HCT116 (cell line): ENCODE measurements at regions not wholly inside any gene's neighbourhood (a gene's known extent, or its start where the extent isn't known, plus 50 kb on each side); places are given as distances from the start of the nearest gene placed in this dataset.

Source experiments
- ATAC-seq: fragments of 200-7000 bp; cut with Tn5 transposase; 2 replicates; pipeline ENCODE4 v1.9.1; 2020; ENCODE audit warnings: mild to moderate bottlenecking, moderate library complexity
- BruUV-seq: library from RNA; stranded (reverse); fragments of 400-500 nt; replicated peaks from 2 replicates; lab custom pipeline; 2021; lab: Mats Ljungman, UMichigan
- CTCF ChIA-PET: fragments of 300-600 bp; sonication (Branson Sonifier 250); formaldehyde crosslinking; loops from one replicate; lab custom pipeline; 2021; ENCODE audit warnings: antibody characterized with exemption; lab: Charles Lee
- POLR2A ChIA-PET: fragments of 300-600, 350-600 bp; sonication (Branson Sonifier 250); formaldehyde crosslinking; loops from one replicate; lab custom pipeline; 2021; ENCODE audit warnings: antibody characterized with exemption; lab: Charles Lee
- RAD21 ChIA-PET, 2 experiments: fragments of 300-600 bp; sonication (Branson Sonifier 250); formaldehyde crosslinking; loops; one replicate each; lab custom pipeline; 2023; ENCODE audit warnings: low total read pairs in 2 of 2; ENCODE audit not compliant: uncharacterized antibody in 2 of 2, unreplicated experiment in 2 of 2, low non-redundant PET in 1 of 2; lab: Charles Lee
- DNase-seq: peaks from one replicate; pipeline ENCODE4 v3.0.0-alpha.2; 2010; ENCODE audit warnings: low read depth, low spot score
- H2AFZ ChIP-seq: fragments of 200-600 bp; shearing (Covaris generic), sonication (generic); 2 replicates; pipeline ENCODE4 v1.6.1; 2017; ENCODE audit warnings: low read depth, mixed run types, mixed read lengths, antibody characterized with exemption, low read length; ENCODE audit not compliant: poor library complexity, severe bottlenecking
- H3K27ac ChIP-seq: 2 replicates; pipeline ENCODE4 v1.5.1; 2012; ENCODE audit warnings: low read depth, low read length
- H3K27me3 ChIP-seq: fragments of 200-600 bp; sonication (generic); 2 replicates; pipeline ENCODE4 v1.6.1; 2016; ENCODE audit warnings: mixed run types, low read length, mixed read lengths; ENCODE audit not compliant: insufficient read depth
- H3K36me3 ChIP-seq, 2 experiments: fragments of 200-500 bp in 1 of 2; fragments of 200-600 bp in 1 of 2; sonication (Bioruptor generic) in 1 of 2; sonication (generic) in 1 of 2; 2 replicates each; pipeline versions ENCODE4 v1.5.1 to v1.6.1; 2014 to 2016; ENCODE audit warnings: low read length in 2 of 2, inconsistent platforms in 1 of 2, mixed read lengths in 1 of 2, mixed run types in 1 of 2; ENCODE audit not compliant: insufficient read depth in 2 of 2, control insufficient read depth in 1 of 2
- H3K4me1 ChIP-seq, 2 experiments: fragments of 200-600 bp in 1 of 2; sonication (generic) in 1 of 2; 2 replicates each; pipeline versions ENCODE4 v1.5.1 to v1.6.1; 2012 to 2017; ENCODE audit warnings: low read length in 2 of 2, inconsistent platforms in 1 of 2, mild to moderate bottlenecking in 1 of 2, mixed read lengths in 1 of 2, mixed run types in 1 of 2, moderate library complexity in 1 of 2; ENCODE audit not compliant: insufficient read depth in 2 of 2, control insufficient read depth in 1 of 2
- H3K4me2 ChIP-seq: fragments of 200-600 bp; sonication (generic); 2 replicates; pipeline ENCODE4 v1.6.1; 2017; ENCODE audit warnings: mixed run types, low read length, mixed read lengths
- H3K4me3 ChIP-seq, 2 experiments: fragments of 200-600 bp in 1 of 2; sonication (generic) in 1 of 2; replicated peaks in 1 of 2; 2 replicates each; pipeline ENCODE4 v1.5.1; 2011 to 2016; ENCODE audit warnings: low read length in 2 of 2, control low read depth in 1 of 2, low read depth in 1 of 2, mild to moderate bottlenecking in 1 of 2, mixed read lengths in 1 of 2, mixed run types in 1 of 2
- H3K79me2 ChIP-seq: fragments of 200-600 bp; sonication (generic); 2 replicates; pipeline ENCODE4 v1.6.1; 2017; ENCODE audit warnings: mild to moderate bottlenecking, mixed run types, low read length, moderate library complexity, mixed read lengths; ENCODE audit not compliant: insufficient read depth
- H3K9ac ChIP-seq: fragments of 200-600 bp; sonication (generic); 2 replicates; pipeline ENCODE4 v1.6.1; 2016; ENCODE audit warnings: low read length, mixed read lengths
- H3K9me2 ChIP-seq: fragments of 200-600 bp; sonication (generic), shearing (Covaris generic); 2 replicates; pipeline ENCODE4 v1.6.1; 2017; ENCODE audit warnings: mixed run types, mild to moderate bottlenecking, moderate library complexity; ENCODE audit not compliant: insufficient read depth
- H3K9me3 ChIP-seq, 2 experiments: fragments of 200-500 bp in 1 of 2; fragments of 200-600 bp in 1 of 2; sonication (Bioruptor generic) in 1 of 2; sonication (generic) in 1 of 2; 2 replicates each; pipeline ENCODE4 v1.6.1; 2014 to 2017; ENCODE audit warnings: low read length in 2 of 2, mixed read lengths in 2 of 2, inconsistent platforms in 1 of 2, low read depth in 1 of 2, mild to moderate bottlenecking in 1 of 2, mixed run types in 1 of 2, moderate library complexity in 1 of 2; ENCODE audit not compliant: control insufficient read depth in 1 of 2, insufficient read depth in 1 of 2
- H4K20me1 ChIP-seq: fragments of 200-600 bp; sonication (generic), shearing (Covaris generic); 2 replicates; pipeline ENCODE4 v1.6.1; 2017; ENCODE audit warnings: mixed run types, mild to moderate bottlenecking, moderate library complexity; ENCODE audit not compliant: insufficient read depth
- EGR1 ChIP-seq: IDR thresholded peaks from 2 replicates; pipeline ENCODE4 v1.6.1; 2012; ENCODE audit warnings: low read depth
- FOSL1 ChIP-seq: IDR thresholded peaks from 2 replicates; pipeline ENCODE4 v1.6.1; 2012; ENCODE audit warnings: low read depth
- intact Hi-C: fragments of 100-400 bp; cut with micrococcal nuclease; formaldehyde crosslinking; loops from 2 replicates; pipeline ENCODE4 v1.10.0; 2022

DNA sequence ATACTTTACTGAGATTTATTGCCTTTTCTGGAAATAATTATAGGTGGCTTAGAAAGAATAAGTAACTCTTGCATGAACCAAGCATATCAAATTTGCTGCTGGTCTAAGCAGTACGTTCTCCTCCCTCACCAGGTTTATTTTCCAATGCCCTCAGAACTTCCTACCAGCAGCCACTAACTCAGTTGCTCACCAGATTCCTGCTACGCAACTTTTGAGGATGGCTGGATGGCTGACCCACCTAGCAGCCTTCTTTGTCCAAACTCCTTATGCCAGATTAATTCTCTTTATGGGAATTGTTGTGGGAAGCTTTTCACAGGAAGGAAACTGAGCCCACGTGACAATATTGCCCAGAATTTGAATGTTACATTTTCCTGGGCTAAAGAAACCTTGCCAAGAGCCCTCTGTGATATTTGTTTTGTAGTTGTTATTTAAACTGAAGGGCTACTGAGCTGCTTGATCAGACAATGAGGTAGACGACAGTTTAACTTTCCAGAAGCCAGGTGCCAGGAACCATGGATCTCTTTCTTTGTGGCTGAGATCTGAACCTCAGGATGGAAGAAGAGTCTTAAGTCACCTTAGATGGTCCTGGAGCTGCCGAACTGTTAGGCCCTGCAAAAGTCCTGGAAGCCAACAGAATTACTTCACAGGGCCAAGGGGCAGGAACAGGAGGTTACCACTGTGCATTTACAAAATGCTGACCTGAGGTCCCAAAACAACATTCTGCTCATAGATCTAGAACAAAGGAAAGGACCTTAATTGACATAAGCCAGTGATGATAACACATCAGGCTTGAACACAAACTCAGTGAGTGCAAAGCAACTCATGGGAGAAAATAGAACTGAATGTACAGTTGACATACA is 85.5 kb upstream of the ATP1A1 start:
- ChIA-PET CTCF (no interaction called here), RAD21 (no interaction called here), POLR2A (no interaction called here)
- ATAC-seq (no peak), DNase-seq (no peak)
- Histone ChIP-seq H3K9ac (no peak overlapping the region), H3K9me3 (no peaks in the 10 kb centered on the region), H3K4me3 (no peak overlapping the region), H4K20me1 (no peaks in the 10 kb centered on the region), H3K9me2 (no peaks in the 10 kb centered on the region), H3K27me3 (no peaks in the 10 kb centered on the region), H3K4me2 (no peak overlapping the region), H2AFZ (no peak overlapping the region), H3K79me2 (no peaks in the 10 kb centered on the region), H3K27ac (no peak overlapping the region), H3K4me1 (no peaks in the 10 kb centered on the region), H3K36me3 (no peaks in the 10 kb centered on the region)
- no TSS peak for BruUV-seq
- intact Hi-C loops: no loop called here
- TF ChIP-seq FOSL1: no peak

DNA sequence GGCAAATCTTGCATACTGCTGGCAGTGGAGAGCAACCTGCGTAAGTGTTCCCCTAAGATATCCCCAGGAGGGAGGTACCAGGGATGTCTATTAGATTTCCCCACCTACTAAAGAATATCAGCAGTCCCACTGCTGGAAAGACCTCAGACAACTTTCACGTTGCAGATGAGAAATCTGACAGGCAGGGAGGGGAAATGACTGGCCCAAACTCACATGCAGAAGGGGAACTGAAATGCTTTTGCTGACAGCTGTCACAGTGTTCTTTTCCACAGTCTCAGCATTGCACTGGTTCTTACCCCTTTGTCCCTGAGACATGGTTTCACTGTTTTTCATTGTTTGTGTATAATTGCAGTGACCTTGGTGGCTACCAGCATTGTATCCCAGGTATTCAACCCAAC is 84.8 kb upstream of the ATP1A1 start:
- no peak overlapping the region for H3K27ac ChIP-seq
- no peaks in the 10 kb centered on the region for H3K9me2 ChIP-seq
- CTCF ChIA-PET: no interaction called here
- POLR2A ChIA-PET: no interaction called here
- H4K20me1 ChIP-seq: no peaks in the 10 kb centered on the region
- ATAC-seq: no peak
- H3K36me3 ChIP-seq: no peaks in the 10 kb centered on the region
- H3K4me2 ChIP-seq: no peak overlapping the region
- no peak overlapping the region for H3K9ac ChIP-seq
- RAD21 ChIA-PET: no interaction called here
- H3K4me1 ChIP-seq: no peaks in the 10 kb centered on the region
- no peak overlapping the region for H3K4me3 ChIP-seq
- intact Hi-C loops: no loop called here
- no peak for DNase-seq
- no peaks in the 10 kb centered on the region for H3K9me3 ChIP-seq
- TF ChIP-seq EGR1: no peak
- TF ChIP-seq, all 23 proteins: peak for 0
- no peaks in the 10 kb centered on the region for H3K27me3 ChIP-seq
- no peaks in the 10 kb centered on the region for H3K79me2 ChIP-seq
- no peak overlapping the region for H2AFZ ChIP-seq
- no TSS peak for BruUV-seq
